HG03520 (cell line): ENCODE measurements at regions not wholly inside any gene's neighbourhood (a gene's known extent, or its start where the extent isn't known, plus 50 kb on each side); places are given as distances from the start of the nearest gene placed in this dataset.
A peak's percentile ranks its signal among the peaks of the same experiment; 100 is the strongest.

ENCODE experiments used
- ATAC-seq: cut with Tn5 transposase; IDR thresholded peaks from one replicate; pipeline ENCODE4 v1.9.1; 2021; ENCODE audit warnings: mild to moderate bottlenecking, moderate library complexity; ENCODE audit not compliant: unreplicated experiment

- peak; percentile 61 for ATAC-seq
These were observed 57.1 kb downstream of the FAM181B start for GRCh38 chr11:82676483-82677094.

GRCh38 chr11:82675838-82676237 lies 57.8 kb downstream of the FAM181B start:
- no peak for ATAC-seq

DNA sequence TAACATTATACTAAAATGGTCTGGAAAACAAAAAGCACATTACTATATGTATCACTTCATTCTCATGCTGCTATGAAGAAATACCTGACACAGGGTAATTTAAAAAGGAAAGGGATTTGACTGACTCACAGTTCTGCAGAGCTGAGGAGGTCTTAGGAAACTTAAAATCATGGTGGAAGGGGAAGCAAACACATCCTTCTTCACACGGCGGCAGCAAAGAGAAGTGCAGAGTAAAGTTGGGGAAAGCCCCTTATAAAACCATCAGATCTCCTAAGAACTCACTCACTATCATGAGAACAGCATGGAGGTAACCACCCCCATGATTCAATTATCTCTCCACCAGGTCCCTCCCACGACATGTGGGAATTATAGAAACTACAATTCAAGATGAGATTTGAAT lies 60.0 kb downstream of the FAM181B start:
- ATAC-seq, result no peak

GRCh38 chr11:82671451-82671850 lies 62.2 kb downstream of the FAM181B start:
- no peak for ATAC-seq

DNA sequence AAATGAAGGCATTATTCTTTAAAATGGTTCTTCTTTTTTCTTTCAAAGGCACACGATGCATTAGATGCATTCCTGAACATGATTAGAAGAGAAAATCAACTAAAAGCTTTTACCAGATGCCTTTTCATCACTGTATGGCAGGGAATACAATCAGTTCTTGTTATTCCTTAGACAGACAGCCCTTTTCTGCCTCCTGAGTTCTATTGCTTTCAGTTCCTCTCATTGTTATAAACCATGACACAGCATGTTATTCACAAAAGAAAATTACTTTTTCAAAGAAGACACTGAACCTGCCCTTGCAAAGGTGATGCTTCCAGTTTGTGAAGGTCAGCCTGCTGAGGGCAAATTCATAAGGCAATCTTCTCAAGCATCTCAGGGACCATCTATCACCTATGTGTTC lies 70.1 kb downstream of the FAM181B start:
- ATAC-seq, result no peak

GRCh38 chr11:82653752-82654151 lies 79.9 kb downstream of the FAM181B start:
- ATAC-seq, result no peak

DNA sequence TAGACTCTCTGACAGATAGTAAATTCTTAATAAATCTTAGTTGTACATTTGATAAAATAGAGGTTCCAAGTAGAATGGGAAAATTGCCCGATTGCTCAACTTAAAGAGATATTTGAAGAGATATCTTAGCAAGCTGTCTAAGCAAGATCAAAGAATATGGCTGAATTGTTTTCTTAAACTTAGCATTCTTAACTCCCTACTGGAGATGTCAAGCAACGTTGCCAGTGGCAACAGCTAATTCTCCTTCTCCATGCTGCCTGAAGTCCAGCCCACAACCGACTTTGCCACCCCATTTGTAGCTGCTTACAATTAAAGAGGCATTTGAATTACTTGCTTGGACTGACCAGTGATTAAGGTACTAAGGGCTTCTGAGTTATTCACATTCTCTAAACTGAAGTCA lies 94.4 kb downstream of the FAM181B start:
- ATAC-seq, result no peak

GRCh38 chr11:82636615-82637014 lies 97.0 kb downstream of the FAM181B start:
- no peak for ATAC-seq

GRCh38 chr11:82634091-82634490 lies 99.6 kb downstream of the FAM181B start:
- ATAC-seq, result no peak

- peak; percentile 93 for ATAC-seq
These were observed 101.7 kb downstream of the FAM181B start for GRCh38 chr11:82631722-82632630.

GRCh38 chr11:82610671-82611070 lies 123.0 kb downstream of the FAM181B start:
- no peak for ATAC-seq

DNA sequence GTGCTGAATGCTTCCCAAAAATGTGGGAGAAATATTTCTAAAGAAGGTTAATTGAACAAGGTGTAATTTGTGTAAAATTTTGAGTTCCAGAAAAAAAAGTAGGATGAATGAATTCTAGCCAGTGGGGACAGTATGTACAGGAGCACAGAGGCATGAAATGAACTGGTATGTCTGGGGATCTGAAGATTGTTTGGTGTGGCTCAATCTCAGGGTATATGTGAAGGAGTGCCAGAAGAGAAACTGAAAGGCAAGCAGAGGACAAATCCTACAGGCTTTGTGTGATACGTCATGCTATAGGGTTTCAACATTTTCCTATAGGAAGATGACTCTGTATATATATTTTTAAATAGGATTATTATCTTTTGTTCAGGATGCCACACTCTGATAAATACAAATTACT lies 126.9 kb downstream of the FAM181B start:
- no peak for ATAC-seq

GRCh38 chr11:82601711-82602110 lies 132.0 kb downstream of the FAM181B start:
- no peak for ATAC-seq

DNA sequence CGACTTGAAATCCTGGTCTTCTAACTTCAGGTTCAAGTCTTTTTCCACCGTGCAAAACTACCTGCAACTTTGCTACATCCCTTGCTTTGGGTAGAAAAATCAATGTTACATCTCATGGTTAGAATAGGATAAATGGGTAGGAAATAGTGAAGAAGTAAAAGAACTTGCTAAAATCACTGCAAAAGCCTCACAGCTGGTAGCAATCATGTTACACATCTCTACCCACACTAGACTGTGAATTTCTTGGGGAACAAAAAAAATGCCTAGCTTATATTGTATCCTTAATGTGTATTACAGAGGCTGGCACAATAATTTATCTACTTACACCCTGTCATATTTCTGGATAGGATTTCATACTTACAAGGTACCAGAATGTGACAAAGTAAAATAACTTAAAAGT lies 133.8 kb downstream of the FAM181B start:
- no peak for ATAC-seq

- ATAC-seq, result no peak
These were observed 147.1 kb downstream of the FAM181B start for GRCh38 chr11:82586581-82586980.

DNA sequence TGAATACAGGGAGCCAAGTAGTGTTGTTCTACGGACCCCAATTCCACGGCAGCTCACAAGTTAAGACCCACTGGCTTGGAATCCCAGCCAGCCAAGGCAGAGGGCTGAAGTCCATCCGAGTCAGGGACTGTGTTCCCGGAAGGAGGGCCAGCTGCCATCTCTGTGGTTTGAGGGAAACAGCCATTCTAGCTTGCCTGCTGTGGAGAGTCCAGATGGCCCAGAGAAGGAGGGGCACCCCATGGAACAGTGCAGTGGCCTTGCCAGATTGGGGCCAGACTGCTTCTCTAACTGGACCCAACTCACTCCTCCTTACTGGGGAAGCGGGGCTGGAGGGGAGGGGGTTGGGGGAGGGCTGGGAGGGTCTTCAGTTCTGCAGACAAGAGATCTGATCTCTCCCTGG lies 156.4 kb downstream of the FAM181B start:
- no peak for ATAC-seq

DNA sequence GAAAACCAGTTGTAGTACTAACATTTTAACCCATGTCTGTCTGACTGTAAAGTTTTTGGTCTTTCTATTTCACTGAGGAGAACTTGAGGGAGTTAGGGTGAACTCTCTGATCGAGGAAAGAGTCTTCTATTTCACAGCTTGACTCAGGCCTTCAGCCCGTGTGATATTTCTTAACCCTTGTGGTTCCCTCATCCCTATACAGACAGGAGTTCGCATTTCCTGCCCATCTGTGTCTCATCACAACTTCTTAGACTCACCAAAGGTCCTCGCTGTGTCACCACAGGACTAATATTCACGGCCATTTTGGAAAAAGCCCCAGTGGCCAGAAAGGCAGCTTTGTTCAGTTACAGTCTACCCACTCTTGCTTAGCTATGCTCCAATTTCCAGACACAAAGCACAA lies 172.8 kb downstream of the FAM181B start:
- no peak for ATAC-seq

GRCh38 chr11:82559609-82560008 lies 174.1 kb downstream of the FAM181B start:
- ATAC-seq, result no peak

- peak; percentile 95 for ATAC-seq
These were observed 176.4 kb downstream of the FAM181B start for GRCh38 chr11:82557274-82557673.

DNA sequence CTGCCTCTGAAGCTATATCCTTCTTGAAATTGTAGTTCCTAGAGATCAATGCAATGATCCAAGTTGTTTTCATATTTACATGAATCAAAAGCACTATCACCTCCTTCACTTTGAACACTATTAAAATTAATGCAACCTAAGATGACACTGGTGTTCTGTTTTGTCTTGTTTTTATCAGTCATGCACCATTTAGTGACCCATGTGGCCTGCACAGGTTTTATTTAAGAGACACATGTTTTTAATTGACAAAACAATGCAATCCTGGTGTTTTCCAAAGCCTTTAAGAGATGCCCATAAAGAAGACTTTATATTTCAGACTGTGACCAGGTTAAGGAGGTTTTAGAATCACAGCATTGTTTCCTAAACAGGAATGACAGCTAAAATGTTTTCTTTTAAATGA lies 177.5 kb downstream of the FAM181B start:
- no peak for ATAC-seq

GRCh38 chr11:82546661-82547557 lies 186.8 kb downstream of the FAM181B start:
- no peak for ATAC-seq
